Astrocyte of the hippocampus (primary cell): ENCODE measurements at regions not wholly inside any gene's neighbourhood (a gene's known extent, or its start where the extent isn't known, plus 50 kb on each side); places are given as distances from the start of the nearest gene placed in this dataset.

Source experiments
- DNase-seq: peaks from one replicate; pipeline ENCODE4 v3.0.0; 2011; ENCODE audit warnings: low read depth, low spot score

DNA sequence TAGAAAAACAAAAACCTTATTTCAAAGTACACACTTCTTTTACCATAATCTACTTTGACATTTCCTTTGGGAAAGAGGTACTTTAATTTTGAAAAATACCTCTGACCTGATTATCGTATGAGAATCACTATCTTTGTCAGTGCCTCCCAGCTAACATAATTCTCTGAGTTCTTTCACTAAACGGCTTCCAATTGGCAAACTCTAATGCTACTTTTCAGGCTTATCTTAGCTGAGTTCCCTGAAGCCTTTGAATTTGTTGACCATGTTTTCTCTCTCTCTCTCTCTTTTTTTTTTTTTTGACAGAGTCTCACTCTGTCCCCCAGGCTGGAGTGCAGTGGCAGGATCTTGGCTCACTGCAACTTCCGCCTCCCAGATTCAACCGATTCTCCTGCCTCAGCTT is 312.8 kb downstream of the ZPLD1 start:
- DNase-seq = no peak

DNA sequence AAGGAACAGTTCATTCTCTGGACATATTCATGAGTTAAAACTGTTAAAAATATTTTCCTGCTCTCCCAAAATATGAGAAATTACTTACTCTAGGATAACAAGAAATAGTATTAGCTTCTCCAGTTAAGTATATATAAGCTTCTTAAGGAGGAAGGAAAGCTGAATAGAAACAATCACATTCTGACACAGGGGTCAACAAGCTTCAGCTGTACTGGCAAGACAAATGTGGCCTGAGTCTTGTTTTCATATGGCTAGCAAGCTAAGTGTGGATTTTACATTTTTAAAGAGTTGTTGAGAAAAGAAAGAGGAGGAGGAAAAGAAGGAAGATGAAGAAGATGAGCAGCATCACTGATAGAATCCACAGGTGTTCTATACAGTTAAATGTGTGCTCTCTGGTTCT is 313.8 kb downstream of the ZPLD1 start:
- DNase-seq = no peak

DNA sequence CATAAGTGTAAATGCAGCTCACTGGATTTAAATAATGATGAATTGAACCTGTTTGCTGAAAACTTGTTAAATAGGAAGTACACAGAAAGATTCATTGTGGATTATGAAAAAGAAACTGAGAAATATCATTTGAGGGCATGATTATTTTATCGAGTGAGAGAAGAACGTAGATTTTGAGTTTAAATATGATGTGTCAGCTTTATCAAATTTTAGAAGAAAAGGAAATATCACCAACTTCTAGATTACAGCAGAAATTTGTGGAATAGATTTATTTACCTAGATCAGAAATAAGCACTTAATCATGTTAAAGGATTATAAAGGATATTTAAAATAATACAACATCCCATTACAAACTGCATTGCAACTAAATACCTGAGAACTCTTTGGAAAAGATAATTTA is 315.5 kb downstream of the ZPLD1 start:
- DNase-seq = no peak

DNA sequence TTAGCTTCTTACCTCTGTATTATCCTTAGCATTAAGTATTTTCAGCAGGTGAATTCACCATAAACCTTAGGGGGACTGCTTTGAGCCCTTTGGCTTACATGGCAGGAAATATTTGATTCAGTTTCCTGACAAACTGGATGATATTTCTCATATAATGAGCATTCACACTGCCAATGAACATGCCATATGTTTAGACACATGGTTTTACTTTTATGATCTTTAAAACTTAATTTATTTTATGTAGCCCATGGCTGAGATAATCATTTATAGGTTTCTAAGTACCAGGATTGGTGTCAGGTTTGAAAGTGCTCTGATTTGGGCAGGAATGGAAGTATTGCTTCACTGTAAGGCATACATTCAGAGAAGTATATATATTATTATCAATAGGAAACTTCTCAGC is 319.1 kb downstream of the ZPLD1 start:
- no peak for DNase-seq

DNA sequence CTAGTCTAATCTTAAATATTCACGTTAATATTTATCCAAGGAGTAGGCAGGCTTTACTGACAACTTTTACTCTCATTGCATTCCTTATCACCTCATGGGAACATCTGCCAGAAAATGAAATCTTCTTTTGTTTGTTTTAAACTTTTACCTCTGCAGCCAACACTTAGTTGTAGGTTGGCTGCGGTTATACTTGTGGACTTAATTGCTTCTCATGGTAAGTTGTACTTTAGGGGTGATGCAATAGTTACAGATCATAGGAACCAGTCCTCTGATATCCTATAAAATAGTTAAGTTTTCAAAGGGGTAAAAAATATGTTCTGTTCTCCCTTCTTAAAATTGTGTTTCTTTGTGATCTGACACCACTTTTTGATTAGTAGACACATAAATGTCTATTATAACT is 321.9 kb downstream of the ZPLD1 start:
- no peak for DNase-seq

DNA sequence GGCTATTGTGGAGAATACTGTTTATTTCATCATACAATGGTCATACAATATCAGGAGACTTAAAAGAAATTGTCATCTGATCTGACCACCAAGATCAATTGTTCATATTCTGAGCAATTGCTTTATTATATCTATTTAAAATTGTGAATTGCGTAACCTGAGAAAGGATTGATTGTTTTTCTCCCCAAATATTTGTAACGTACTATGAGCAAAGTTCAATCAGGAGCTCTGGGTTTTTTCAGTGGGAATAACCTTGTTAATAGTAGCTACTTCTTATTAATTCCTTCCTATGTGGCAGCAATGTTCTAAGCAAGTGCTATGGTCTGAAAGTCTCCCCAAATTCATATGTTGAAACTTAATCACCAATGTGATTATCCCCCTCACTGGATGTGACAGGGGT is 323.1 kb downstream of the ZPLD1 start:
- DNase-seq = no peak

DNA sequence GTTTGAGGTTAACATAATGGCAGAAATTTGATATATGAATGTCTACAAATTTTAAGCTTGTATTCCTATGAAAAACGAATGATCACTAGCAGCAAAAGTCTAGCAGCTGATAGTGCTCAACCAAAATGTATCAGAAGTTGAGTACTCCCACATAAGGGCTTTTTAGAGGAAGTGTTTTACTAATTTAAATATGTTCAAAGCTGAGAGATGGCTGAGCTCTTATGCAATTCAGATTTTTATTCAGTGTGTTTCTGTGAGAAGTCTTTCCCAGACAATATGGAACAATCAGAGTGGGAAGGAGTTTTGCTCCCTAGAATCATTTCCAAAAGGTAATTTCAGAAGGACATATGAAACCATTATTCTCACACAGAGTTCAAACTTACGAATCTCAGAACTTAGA is 327.0 kb downstream of the ZPLD1 start:
- DNase-seq = no peak

DNA sequence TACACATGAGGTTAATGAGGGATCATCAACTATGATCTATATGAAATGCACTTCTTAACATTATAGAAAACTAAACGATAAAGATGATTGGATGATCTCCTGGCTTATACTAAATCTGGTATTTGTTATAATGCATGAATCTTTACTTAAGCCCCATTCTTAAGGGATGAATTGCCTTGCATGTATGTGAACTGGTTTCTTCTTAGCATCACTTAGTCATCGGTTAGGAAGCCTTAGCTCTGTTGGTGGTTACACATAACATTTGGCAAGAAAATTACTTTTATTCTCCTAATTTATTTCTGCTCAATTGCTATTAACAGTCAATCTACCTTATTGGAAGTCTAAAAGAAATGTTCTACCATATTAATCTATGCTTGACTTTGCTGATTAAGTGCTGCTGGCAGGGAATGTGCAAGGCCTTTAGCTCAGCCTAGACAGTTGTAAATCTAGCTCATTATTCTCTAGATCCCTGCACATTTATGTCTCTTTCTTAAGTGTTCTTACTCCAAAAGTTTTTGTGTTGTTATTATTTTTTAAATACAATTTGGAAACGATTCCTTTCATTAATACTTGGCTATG is 356.0 kb downstream of the ZPLD1 start:
- peak; percentile 74 for DNase-seq

DNA sequence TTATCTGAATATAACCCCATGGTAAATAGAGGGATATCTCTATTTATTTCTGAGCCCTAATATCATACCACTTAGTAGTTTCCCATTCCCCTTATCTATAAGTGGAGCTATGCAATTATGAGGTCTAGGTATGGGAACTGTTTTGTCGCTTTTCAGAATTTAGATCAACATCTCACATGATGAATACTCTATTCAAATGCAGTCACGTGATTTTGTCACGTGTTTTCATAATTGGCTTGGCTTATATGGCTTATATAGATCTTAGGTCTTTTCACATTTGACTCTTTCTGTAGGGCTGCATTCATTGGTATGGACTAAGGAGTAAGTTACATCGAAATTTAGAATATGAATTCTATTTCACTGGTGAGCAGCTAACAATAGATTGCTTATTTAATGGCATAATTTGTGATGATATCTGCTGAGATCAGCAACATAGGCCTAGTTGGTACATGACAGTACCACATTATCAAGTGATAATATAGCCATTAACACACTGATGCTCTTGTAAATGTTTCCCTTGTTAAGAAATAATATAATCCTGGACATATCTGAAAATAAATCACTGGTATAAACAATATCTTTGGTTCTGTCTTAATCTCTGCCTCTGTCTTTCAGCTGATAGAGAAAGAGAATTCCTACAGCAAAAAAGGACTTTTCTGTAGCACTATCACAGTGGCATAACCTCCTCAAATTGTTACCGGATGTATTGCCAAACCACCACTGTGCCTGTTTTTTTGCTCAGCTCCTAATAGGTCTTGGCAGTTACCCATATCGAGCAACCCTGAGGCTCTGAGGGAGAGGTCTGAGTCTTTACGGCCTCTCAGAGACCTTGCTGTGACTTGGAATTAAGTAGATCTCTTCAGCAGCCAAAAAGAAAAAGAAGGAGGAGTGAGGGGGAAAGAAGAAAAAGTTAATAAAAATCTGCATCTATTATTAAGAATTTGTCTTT is 357.1 kb downstream of the ZPLD1 start:
- DNase-seq = peak; percentile 63

DNA sequence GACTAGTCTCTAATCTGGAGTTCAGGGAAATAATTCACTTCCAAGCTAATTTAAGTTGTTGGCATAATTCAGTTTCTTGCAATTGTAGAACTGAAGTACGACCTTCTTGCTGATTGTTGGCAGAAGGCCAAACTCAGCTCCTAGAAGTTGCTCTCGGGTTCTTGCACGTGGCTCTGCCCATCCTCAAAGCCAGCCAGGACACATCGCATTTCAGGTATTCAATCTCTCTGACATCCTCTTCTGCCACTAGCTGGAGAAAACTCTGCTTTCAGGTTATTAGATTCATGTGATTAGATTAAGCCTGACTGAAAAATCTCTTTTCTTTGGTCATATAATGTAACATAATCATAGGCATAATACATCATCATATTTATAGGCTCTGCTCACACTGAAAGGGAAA is 362.0 kb downstream of the ZPLD1 start:
- no peak for DNase-seq

DNA sequence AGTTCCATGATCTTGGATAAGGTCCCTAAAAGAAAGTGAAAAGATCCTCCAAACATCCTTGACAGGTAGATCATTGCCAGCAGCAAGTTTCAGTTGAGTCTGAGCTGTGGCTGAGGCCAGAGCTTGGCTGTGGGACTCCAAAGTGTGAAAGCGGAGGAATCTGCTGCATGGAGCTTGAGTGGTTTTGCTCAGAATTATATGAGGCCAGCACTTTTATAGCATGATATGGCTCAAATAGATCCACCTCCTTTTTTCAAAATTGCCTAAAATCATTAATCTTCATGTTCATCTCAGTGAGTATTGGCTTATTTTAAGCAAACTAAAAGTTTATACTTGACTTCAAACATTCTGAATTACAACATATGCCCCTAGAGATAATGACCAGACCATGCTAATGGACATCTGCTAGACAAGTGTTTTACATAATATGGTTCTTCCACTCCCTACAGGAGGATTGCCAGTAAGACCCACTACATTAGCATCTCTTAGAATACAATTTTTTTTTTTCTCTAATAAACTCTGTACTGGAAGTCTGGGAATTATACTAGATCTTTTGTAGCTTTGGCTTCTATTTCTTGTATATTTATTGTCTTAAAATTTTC is 368.1 kb downstream of the ZPLD1 start:
- DNase-seq = no peak

DNA sequence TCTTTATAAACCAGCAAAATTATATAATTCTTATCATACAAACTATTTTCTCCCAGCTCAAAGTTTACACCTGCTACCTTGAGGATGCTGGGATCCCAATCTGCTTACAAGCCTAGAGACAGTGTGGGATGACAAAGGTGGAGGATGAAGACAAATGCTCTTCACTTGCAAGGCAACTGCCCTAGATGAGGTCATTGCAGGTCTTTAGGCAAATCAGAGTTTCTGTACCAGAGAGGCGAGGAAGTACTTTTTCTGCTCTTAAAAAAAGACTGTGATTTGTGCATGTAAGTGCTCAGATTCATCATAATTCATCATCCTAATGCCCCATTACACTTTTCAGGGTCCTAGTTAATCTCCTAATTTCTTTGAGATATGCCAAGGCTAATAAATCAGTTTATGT is 376.1 kb downstream of the ZPLD1 start:
- DNase-seq = no peak

DNA sequence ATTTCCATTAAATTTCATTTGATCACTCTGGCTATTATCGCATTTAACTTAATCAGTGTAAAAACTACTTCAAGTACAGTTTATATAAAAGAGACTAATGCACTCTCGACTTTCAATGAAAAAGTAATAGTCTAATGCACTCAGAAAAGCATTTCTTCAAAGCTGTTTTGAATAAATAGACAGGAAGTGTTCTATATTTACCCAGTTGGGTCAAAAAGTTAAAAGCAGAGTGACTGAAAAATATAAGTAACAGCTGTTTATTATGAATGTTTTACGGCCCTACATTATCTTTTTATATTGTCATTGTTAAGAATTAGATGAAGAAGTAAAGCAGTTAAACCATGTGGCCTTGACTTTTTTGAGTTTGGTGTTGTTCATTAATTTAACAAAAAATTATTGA is 391.8 kb downstream of the ZPLD1 start:
- DNase-seq = no peak

DNA sequence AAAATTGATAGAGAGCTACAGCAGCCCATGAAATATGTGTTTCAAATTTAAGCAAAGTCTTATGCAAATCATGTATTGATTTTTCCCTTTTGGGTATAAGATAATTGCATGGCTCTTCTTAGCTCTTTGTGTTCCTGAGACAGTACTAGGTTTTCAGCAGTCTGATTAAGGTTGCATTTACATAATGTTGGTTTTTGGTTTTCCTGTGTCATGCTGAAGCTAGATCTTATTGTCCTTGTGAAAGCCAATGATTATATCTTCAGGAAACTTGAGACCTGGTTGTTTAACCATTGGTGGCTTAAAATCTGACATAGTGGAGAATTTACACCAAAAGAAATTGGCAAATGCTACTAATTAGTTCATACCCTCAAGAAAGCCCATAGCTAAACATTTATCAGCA is 392.6 kb downstream of the ZPLD1 start:
- DNase-seq = no peak

DNA sequence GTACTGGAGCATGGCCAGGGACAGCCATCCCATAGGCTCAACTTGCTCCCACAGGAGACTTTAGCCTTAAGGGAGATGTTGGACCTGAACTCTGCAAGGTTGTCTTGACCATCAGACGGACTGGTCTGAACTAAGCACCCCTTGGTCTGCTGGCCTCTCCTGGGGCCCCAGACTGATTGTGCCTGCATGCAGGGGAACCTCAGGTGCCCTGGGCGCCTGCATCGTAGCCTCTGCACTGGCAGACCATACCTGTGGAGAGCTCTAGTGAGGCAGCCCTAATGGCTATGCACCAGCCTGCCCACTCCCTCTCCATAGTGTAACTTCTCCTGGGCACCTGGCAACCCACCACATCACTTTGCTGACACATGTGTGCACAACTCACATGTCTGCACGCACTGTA is 395.6 kb downstream of the ZPLD1 start:
- DNase-seq = no peak

DNA sequence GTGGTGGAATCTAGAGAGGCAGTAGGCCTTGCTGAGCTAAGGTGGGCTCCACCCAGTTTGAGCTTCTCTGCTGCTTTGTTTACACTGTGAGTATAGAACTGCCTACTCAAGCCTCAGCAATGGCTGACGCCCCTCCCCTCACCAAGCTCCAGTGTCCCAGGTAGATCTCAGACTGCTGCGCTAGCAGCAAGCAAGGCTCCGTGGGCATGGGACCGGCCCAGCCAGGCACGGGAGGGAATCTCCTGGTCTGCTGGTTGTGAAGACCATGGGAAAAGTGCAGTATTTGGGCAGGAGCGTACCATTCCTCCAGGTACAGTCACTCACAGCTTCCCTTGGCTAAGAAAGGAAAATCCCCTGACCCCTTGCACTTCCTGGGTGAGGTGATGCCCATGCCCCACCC is 407.1 kb downstream of the ZPLD1 start:
- no peak for DNase-seq

DNA sequence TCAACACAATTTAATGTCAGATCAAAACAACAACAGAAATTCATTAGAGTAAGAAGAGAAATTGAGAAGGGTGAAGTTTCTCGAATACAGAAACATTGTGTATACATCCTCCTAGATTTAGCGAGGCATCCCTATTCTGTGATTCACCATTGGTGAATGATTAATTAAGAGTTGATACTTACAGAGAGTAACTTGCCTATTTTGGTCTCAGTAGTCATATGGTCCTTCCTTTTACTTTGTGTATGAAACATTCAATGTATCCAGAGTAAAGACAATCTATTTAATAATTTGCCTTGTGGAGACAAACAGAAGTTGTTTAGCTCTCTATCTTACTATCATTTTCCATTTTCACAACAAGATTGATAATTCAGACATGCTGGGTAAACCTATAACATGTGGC is 432.0 kb downstream of the ZPLD1 start:
- DNase-seq = no peak

DNA sequence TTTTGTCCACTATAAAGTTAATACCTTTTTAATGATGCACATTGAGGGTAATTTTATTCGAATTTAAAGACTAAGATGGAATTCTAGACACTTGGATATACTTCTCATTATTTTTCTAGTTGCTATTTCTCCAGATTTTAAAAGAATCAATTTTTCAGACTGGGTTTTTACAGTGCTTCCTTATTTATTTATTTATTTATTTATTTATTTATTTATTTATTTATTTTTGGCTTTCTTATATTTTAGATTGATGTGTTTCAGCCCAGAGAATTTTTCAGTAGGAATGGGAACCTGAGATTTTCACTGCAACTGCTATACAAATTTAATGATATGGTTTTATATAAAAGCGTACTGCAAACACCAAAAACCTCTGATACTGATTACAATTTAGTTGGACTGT is 448.7 kb downstream of the ZPLD1 start:
- no peak for DNase-seq

DNA sequence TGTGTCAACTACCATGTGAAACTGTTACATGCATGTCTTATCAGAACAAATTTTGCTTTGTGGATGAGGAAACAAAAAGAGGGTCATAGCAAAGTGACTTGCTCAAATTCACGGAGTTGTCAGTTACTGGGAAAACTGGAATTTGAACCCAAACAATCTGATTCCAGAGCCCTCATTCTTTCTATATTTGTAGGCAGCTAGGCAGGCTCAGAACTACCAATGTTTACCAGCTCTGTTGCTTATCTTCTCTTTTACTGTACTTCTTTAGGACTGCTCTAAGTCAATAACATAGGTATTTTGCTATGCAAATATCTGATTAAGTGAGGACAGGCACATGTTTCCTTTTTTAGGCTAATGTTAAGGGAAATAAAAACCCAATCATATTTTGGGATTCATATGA is 450.5 kb downstream of the ZPLD1 start:
- no peak for DNase-seq

DNA sequence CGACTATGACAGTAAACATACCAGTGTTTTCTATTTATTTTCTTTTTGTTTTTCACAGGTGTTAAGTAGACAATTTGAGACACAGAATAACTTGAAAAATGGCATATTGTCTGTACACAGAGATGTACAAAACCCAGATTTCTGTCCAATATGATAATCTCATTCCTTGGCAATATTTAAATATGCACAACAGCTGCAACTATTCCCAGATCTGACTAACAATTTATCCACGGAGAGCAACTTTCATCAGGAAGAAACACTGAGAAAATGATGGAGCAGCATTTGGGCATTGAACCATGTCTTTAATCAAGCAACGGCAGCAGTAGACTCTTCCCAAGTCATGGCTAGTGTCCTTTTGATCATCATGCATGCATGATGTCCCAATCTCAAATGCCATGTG is 452.6 kb downstream of the ZPLD1 start:
- DNase-seq = no peak

DNA sequence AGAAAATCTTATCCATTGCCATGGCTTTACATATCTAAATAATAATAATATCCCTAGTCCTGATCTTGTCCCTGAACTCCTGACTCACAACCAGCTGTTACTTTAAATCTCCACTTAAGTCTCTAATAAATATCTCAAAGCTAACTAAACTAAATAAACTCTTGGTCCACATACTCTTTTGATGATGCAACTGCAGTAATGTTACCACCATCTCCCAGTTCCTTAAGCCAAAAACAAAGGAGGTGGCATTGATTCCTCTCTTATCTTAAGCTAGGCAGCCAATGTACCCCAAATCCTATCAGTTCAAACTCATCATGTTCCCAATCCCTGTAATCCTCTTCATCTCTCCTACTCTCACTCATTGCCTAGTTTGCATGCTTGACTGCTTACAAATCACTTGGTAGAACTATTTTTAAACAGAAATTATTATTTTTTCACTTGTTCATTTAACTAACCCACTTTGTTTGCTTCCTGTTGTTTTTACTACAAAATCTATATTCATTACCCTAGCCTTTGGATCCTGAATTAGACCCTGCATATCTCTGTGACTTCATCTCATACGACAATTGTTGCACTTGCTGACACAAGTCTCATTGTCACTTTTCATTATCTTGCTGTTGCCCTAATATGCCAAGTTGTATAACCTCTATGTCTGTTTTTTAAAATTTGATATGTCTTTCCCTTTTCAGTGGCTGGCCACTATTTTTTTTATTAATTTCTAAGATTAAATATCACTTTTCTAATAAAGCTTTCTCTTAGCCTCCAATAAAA is 462.2 kb downstream of the ZPLD1 start:
- DNase-seq = no peak

DNA sequence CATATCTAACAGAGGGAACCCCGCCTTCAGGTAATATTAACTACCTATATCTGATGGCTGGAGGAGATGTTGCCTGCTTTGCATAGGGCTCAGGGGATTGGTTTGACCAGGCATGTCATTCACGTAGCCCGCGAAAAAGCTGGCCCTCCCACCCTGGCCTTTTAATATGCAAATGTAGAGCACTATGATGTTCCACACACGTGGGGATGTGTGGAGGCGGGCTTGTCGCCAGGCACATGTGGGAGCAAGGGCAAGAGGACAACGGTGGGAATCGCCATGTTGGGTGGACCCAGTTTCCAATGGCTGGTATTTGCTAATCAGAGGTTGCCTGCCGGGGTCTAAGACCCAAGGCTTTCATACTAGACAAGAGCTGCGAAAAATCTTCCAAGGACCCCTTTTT is 469.8 kb downstream of the ZPLD1 start:
- no peak for DNase-seq
